ENCODE measurements at regions not wholly inside any gene's neighbourhood (a gene's known extent, or its start where the extent isn't known, plus 50 kb on each side); places are given as distances from the start of the nearest gene placed in this dataset.

GRCh38 chr5:113721171-113721570 is 207.7 kb downstream of the YTHDC2 start:
- TF ChIP-seq CTCF (IDR thresholded peaks at IDR 0.05) (no peak), POLR2A (IDR thresholded peaks at IDR 0.05) (no peak)
